HG03432 (cell line): ENCODE measurements at regions not wholly inside any gene's neighbourhood (a gene's known extent, or its start where the extent isn't known, plus 50 kb on each side); places are given as distances from the start of the nearest gene placed in this dataset.

ENCODE experiments used
- ATAC-seq: cut with Tn5 transposase; IDR thresholded peaks from one replicate; pipeline ENCODE4 v1.9.1; 2021; ENCODE audit warnings: mild to moderate bottlenecking, moderate library complexity; ENCODE audit not compliant: unreplicated experiment

GRCh38 chr4:74610491-74610890 lies 165.6 kb downstream of the AREG start:
- ATAC-seq: no peak

GRCh38 chr4:74612837-74613236 lies 167.9 kb downstream of the AREG start:
- no peak for ATAC-seq

- no peak for ATAC-seq
These were observed 168.3 kb downstream of the AREG start for GRCh38 chr4:74613266-74613665.

GRCh38 chr4:74615411-74615810 lies 170.5 kb downstream of the AREG start:
- ATAC-seq: no peak

GRCh38 chr4:74618166-74618565 lies 173.2 kb downstream of the AREG start:
- ATAC-seq: no peak

GRCh38 chr4:74618659-74619058 lies 173.7 kb downstream of the AREG start:
- no peak for ATAC-seq

- no peak for ATAC-seq
These were observed 174.2 kb downstream of the BTC start for GRCh38 chr4:74619931-74620702.

- ATAC-seq: no peak
These were observed 172.7 kb downstream of the BTC start for GRCh38 chr4:74621616-74622015.

- ATAC-seq: no peak
These were observed 171.3 kb downstream of the BTC start for GRCh38 chr4:74623041-74623440.

GRCh38 chr4:74624351-74625151 lies 169.8 kb downstream of the BTC start:
- no peak for ATAC-seq

GRCh38 chr4:74625981-74626380 lies 168.3 kb downstream of the BTC start:
- no peak for ATAC-seq

GRCh38 chr4:74627093-74627492 lies 167.2 kb downstream of the BTC start:
- ATAC-seq: no peak

- ATAC-seq: no peak
These were observed 166.8 kb downstream of the BTC start for GRCh38 chr4:74627504-74627903.

GRCh38 chr4:74628852-74629620 lies 165.3 kb downstream of the BTC start:
- ATAC-seq: peak; percentile 59

- ATAC-seq: no peak
These were observed 163.8 kb downstream of the BTC start for GRCh38 chr4:74630551-74630950.

GRCh38 chr4:74631338-74631737 lies 163.0 kb downstream of the BTC start:
- ATAC-seq: no peak

- no peak for ATAC-seq
These were observed 162.3 kb downstream of the BTC start for GRCh38 chr4:74631988-74632387.

- ATAC-seq: no peak
These were observed 161.7 kb downstream of the BTC start for GRCh38 chr4:74632634-74633033.

GRCh38 chr4:74635074-74635473 lies 159.2 kb downstream of the BTC start:
- no peak for ATAC-seq

GRCh38 chr4:74635490-74636123 lies 158.7 kb downstream of the BTC start:
- ATAC-seq: no peak

GRCh38 chr4:74638001-74638400 lies 156.3 kb downstream of the BTC start:
- no peak for ATAC-seq
